Calu3 (cell line): ENCODE measurements at regions not wholly inside any gene's neighbourhood (a gene's known extent, or its start where the extent isn't known, plus 50 kb on each side); places are given as distances from the start of the nearest gene placed in this dataset.

Source experiments
- BruUV-seq: library from RNA; stranded (reverse); fragments of 400-500 nt; replicated peaks from 2 replicates; lab custom pipeline; 2021; lab: Mats Ljungman, UMichigan
- CTCF ChIA-PET: fragments of 300-600 bp; sonication (Branson Sonifier 250); formaldehyde crosslinking; loops from one replicate; lab custom pipeline; 2022; ENCODE audit warnings: antibody characterized with exemption; lab: Charles Lee
- DNase-seq: peaks from one replicate; pipeline ENCODE4 v3.0.0; 2022
- H3K27ac Mint-ChIP-seq: one replicate; pipeline ENCODE4 v1.8.0; 2022; ENCODE audit warnings: mixed read lengths; ENCODE audit not compliant: unreplicated experiment
- H3K27me3 Mint-ChIP-seq: one replicate; pipeline ENCODE4 v1.8.0; 2022; ENCODE audit warnings: mixed read lengths; ENCODE audit not compliant: unreplicated experiment
- H3K36me3 Mint-ChIP-seq: one replicate; pipeline ENCODE4 v1.8.0; 2022; ENCODE audit warnings: mild to moderate bottlenecking, moderate library complexity, mixed read lengths; ENCODE audit not compliant: insufficient read depth, unreplicated experiment
- H3K4me1 Mint-ChIP-seq: one replicate; pipeline ENCODE4 v1.8.0; 2022; ENCODE audit warnings: mild to moderate bottlenecking, low read depth, mixed read lengths; ENCODE audit not compliant: unreplicated experiment
- H3K4me3 Mint-ChIP-seq: one replicate; pipeline ENCODE4 v1.8.0; 2022; ENCODE audit warnings: mild to moderate bottlenecking, low read depth, moderate library complexity, mixed read lengths; ENCODE audit not compliant: unreplicated experiment
- H3K9me3 Mint-ChIP-seq: one replicate; pipeline ENCODE4 v1.8.0; 2022; ENCODE audit warnings: low read depth, mixed read lengths; ENCODE audit not compliant: unreplicated experiment
- CTCF ChIP-seq: fragments of 200-600 bp; IDR thresholded peaks from one replicate; pipeline ENCODE4 v1.8.0; 2022; ENCODE audit warnings: antibody characterized with exemption; ENCODE audit not compliant: unreplicated experiment
- intact Hi-C: fragments of 100-400 bp; cut with micrococcal nuclease; formaldehyde crosslinking; loops from one replicate; pipeline ENCODE4 v1.10.0; 2022; ENCODE audit not compliant: unreplicated experiment

GRCh38 chr4:10877076-10877475 lies 192.5 kb upstream of the CLNK start:
- CTCF ChIA-PET: no interaction called here
- Mint-ChIP-seq H3K4me1 (peaks cover 7% of the 10 kb centered on the region), H3K27me3 (peaks cover 18% of the 10 kb centered on the region), H3K36me3 (no peaks in the 10 kb centered on the region), H3K4me3 (no peak overlapping the region), H3K27ac (no peak overlapping the region), H3K9me3 (no peaks in the 10 kb centered on the region)
- TF ChIP-seq CTCF: no peak
- intact Hi-C loops: no loop called here
- no peak for DNase-seq
- BruUV-seq: no TSS peak

- no peak overlapping the region for H3K4me3 Mint-ChIP-seq
- DNase-seq: no peak
- H3K27ac Mint-ChIP-seq: no peak overlapping the region
- intact Hi-C loops: no loop called here
- H3K9me3 Mint-ChIP-seq: no peaks in the 10 kb centered on the region
- peaks cover 7% of the 10 kb centered on the region for H3K4me1 Mint-ChIP-seq
- H3K36me3 Mint-ChIP-seq: no peaks in the 10 kb centered on the region
- H3K27me3 Mint-ChIP-seq: peaks cover 18% of the 10 kb centered on the region
- CTCF ChIA-PET: no interaction called here
- no peak for TF ChIP-seq CTCF
- no TSS peak for BruUV-seq
These were observed 190.7 kb upstream of the CLNK start for GRCh38 chr4:10875144-10875799.

- TF ChIP-seq CTCF: no peak
- peaks cover 18% of the 10 kb centered on the region for H3K27me3 Mint-ChIP-seq
- no peak overlapping the region for H3K27ac Mint-ChIP-seq
- DNase-seq: no peak
- intact Hi-C loops: no loop called here
- no peaks in the 10 kb centered on the region for H3K4me1 Mint-ChIP-seq
- no TSS peak for BruUV-seq
- CTCF ChIA-PET: no interaction called here
- no peaks in the 10 kb centered on the region for H3K9me3 Mint-ChIP-seq
- no peak overlapping the region for H3K4me3 Mint-ChIP-seq
- no peaks in the 10 kb centered on the region for H3K36me3 Mint-ChIP-seq
These were observed 189.2 kb upstream of the CLNK start for GRCh38 chr4:10873809-10874208.

GRCh38 chr4:10872833-10873517 lies 188.4 kb upstream of the CLNK start:
- CTCF ChIA-PET: no interaction called here
- intact Hi-C loops: no loop called here
- Mint-ChIP-seq H3K9me3 (no peaks in the 10 kb centered on the region), H3K36me3 (no peaks in the 10 kb centered on the region), H3K4me3 (no peak overlapping the region), H3K27me3 (peaks cover 14% of the 10 kb centered on the region), H3K4me1 (no peaks in the 10 kb centered on the region), H3K27ac (no peak overlapping the region)
- TF ChIP-seq CTCF: no peak
- no TSS peak for BruUV-seq
- DNase-seq: no peak
